ENCODE measurements at regions not wholly inside any gene's neighbourhood (a gene's known extent, or its start where the extent isn't known, plus 50 kb on each side); places are given as distances from the start of the nearest gene placed in this dataset.

DNA sequence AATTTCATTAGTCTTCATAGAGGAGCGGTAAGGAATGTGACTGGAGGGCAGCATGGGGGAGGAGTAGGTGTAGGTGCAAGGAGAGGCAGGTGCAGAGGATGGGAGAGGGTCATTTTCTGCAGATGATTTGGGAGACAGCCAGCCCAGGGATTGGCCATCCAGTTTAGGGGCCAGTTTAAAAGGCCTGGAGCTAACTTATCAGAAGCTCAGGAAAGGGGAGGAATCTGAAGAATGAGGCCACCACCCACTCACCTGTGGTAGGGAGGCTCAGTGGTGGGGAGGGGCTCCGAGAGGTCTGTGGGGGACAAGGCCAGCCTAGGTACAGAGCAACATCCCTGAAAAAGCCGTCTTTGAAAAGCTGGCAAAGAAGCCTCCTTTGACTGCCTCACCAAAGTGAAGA is 110.8 kb upstream of the TMEM45B start:
- TF ChIP-seq SUZ12 (IDR thresholded peaks at IDR 0.05; ENCODE audit: extremely low read depth, insufficient read depth, insufficient read length) (no peak), ZNF274 (IDR thresholded peaks at IDR 0.05; ENCODE audit: low read depth, low read length) (no peak), YY1 (IDR thresholded peaks at IDR 0.05; ENCODE audit: insufficient read depth, insufficient read length) (no peak)

All from NT2/D1 (cell line).